Uterus (tissue), 3 donors: ENCODE measurements at regions not wholly inside any gene's neighbourhood (a gene's known extent, or its start where the extent isn't known, plus 50 kb on each side); places are given as distances from the start of the nearest gene placed in this dataset.

Experiments used
- DNase-seq, 2 donors: peaks; one replicate each; pipeline ENCODE4 v3.0.0-alpha.2; 2019 to 2020
- H3K27ac ChIP-seq, 2 donors: fragments of 200-600 bp; sonication (generic); 1 replicate in 1 of 2; 2 replicates in 1 of 2; pipeline ENCODE4 v1.5.1; 2016 to 2018
- H3K27me3 ChIP-seq, 2 donors: fragments of 200-600 bp; sonication (generic); one replicate each; pipeline ENCODE4 v1.5.1; 2018 to 2019; ENCODE audit warnings: control low read depth in 1 of 2
- H3K36me3 ChIP-seq, 2 donors: fragments of 200-600 bp; sonication (generic); one replicate each; pipeline ENCODE4 v1.5.1; 2019; ENCODE audit warnings: control low read depth in 1 of 2
- H3K4me1 ChIP-seq, 2 donors: fragments of 200-600 bp; sonication (generic); one replicate each; pipeline ENCODE4 v1.5.1; 2018 to 2019; ENCODE audit warnings: control low read depth in 1 of 2
- H3K4me3 ChIP-seq, 2 donors: fragments of 200-600 bp; sonication (generic); 1 replicate in 1 of 2; 2 replicates in 1 of 2; pipeline ENCODE4 v1.5.1; 2018 to 2019; ENCODE audit warnings: mild to moderate bottlenecking in 1 of 2
- H3K9me3 ChIP-seq, 2 donors: fragments of 200-600 bp; sonication (generic); one replicate each; pipeline ENCODE4 v1.5.1; 2019; ENCODE audit warnings: control low read depth in 1 of 2
- POLR2A ChIP-seq, 2 donors: fragments of 450-650 bp; IDR thresholded peaks; one replicate each; pipeline ENCODE4 v1.6.1; 2016; ENCODE audit warnings: antibody characterized with exemption in 2 of 2, mild to moderate bottlenecking in 1 of 2, moderate library complexity in 1 of 2
- intact Hi-C: fragments of 100-400 bp; cut with DNase I; formaldehyde crosslinking; loops from one replicate; pipeline ENCODE4 v1.15.1; 2023; ENCODE audit warnings: low total_unique reads
- TF ChIP-seq, protein P1 (sequence below), 4 experiments: fragments of 200-600 bp in 2 of 4; fragments of 450-650 bp in 2 of 4; sonication (generic) in 2 of 4; IDR thresholded peaks; one replicate each; pipeline ENCODE4 v1.5.1; 2016 to 2019; ENCODE audit warnings: antibody characterized with exemption in 4 of 4, mild to moderate bottlenecking in 2 of 4, moderate library complexity in 1 of 4
- donor health status: DM: yes; HTN: yes; CAD: no.

DNA sequence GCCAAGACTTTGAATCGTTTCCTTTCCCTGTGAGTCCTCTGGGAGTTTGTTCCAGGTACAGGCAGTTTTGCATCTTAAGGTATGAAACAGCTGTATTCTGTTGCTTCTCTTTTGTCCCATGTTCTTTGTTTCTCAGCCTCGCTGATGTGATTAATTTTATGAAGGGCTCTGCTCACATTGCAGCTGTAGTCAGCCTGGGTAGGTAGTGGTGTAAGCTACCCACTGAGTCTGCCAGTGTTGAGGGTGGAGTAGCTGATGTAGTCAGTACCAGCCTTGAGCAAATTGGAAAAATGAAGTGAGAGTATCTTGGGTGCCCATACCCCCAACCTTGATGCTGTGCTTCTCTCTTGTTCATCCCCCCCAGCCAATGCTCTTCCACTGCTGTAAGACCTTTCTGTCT is 139.6 kb upstream of the SMIM31 start:
- no peak for DNase-seq
- intact Hi-C loops: no loop called here
- no peaks in the 10 kb centered on the region for H3K4me1 ChIP-seq
- H3K9me3 ChIP-seq: no peaks in the 10 kb centered on the region
- no peak for TF ChIP-seq POLR2A (IDR thresholded peaks at IDR 0.05)
- TF ChIP-seq, protein P1, sequence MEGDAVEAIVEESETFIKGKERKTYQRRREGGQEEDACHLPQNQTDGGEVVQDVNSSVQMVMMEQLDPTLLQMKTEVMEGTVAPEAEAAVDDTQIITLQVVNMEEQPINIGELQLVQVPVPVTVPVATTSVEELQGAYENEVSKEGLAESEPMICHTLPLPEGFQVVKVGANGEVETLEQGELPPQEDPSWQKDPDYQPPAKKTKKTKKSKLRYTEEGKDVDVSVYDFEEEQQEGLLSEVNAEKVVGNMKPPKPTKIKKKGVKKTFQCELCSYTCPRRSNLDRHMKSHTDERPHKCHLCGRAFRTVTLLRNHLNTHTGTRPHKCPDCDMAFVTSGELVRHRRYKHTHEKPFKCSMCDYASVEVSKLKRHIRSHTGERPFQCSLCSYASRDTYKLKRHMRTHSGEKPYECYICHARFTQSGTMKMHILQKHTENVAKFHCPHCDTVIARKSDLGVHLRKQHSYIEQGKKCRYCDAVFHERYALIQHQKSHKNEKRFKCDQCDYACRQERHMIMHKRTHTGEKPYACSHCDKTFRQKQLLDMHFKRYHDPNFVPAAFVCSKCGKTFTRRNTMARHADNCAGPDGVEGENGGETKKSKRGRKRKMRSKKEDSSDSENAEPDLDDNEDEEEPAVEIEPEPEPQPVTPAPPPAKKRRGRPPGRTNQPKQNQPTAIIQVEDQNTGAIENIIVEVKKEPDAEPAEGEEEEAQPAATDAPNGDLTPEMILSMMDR (IDR thresholded peaks at IDR 0.05): no peak
- no peak overlapping the region for H3K4me3 ChIP-seq
- H3K36me3 ChIP-seq: no peaks in the 10 kb centered on the region
- no peak overlapping the region for H3K27ac ChIP-seq
- H3K27me3 ChIP-seq: no peaks in the 10 kb centered on the region

DNA sequence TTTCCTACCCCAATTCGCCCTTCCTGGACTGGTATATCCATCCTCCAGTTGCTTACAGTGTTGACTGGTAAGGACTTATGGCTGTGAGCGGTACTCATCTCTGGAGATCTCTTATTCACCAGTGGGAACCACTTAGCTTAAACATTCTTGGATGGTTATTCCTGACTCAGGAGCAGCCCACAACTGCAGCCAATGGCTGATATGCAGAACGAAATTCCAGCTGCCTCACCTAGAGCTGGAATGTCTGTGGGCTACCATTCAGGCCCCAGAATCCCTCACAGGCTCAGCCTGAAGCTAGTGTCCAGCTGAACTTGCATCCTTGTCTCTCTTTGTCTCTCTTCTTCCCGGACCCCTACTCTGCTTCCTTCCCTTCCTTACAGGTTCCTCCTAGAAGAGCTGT is 138.9 kb upstream of the SMIM31 start:
- Histone ChIP-seq H3K27me3 (no peaks in the 10 kb centered on the region), H3K9me3 (no peaks in the 10 kb centered on the region), H3K36me3 (no peaks in the 10 kb centered on the region), H3K27ac (no peak overlapping the region), H3K4me3 (no peak overlapping the region), H3K4me1 (no peaks in the 10 kb centered on the region)
- intact Hi-C loops: no loop called here
- TF ChIP-seq POLR2A (IDR thresholded peaks at IDR 0.05): no peak
- TF ChIP-seq, protein P1 (IDR thresholded peaks at IDR 0.05): no peak
- no peak for DNase-seq

DNA sequence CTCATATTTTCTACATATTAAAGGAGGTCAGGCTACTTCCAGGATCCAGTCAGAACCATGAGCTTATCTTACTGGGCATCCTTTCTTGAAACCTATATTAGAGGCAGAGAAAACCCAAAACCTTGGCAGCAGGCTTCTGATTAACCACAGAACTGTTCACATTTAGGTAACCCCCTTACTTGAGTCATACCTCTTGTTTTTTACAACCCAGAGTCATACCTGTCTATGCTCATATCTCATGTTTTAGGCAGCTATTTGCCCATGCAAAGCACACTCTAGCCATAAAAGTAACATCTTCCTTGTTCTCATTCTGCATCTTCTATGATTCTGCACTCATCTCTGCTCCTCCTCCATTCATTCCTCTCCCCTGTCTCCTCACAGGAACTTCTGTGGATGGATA is 138.0 kb upstream of the SMIM31 start:
- Histone ChIP-seq H3K4me3 (no peak overlapping the region), H3K36me3 (no peaks in the 10 kb centered on the region), H3K27ac (no peak overlapping the region), H3K9me3 (no peaks in the 10 kb centered on the region), H3K27me3 (no peaks in the 10 kb centered on the region), H3K4me1 (no peaks in the 10 kb centered on the region)
- intact Hi-C loops: no loop called here
- no peak for TF ChIP-seq POLR2A (IDR thresholded peaks at IDR 0.05)
- TF ChIP-seq, protein P1 (IDR thresholded peaks at IDR 0.05): no peak
- DNase-seq: no peak

DNA sequence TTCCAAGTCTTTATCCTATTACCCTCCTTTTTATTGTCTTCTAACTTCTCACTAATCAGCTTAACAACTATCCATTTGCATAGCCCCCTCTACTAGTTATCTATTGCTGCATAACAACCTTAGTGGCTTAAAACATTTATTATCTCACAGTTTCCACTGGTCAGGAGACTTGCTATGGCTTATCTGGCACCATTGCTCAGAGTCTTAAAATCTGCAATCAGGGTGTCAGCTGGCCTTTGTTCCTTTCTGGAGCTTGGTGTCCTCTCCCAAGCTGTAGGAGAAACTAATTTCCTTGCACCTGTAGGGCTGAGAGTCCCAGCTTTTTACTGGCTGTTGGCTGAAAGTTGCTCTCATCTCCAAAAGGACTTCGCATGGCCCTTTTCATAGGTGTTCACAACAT is 137.0 kb upstream of the SMIM31 start:
- TF ChIP-seq, protein P1 (IDR thresholded peaks at IDR 0.05): no peak
- TF ChIP-seq POLR2A (IDR thresholded peaks at IDR 0.05): no peak
- no peaks in the 10 kb centered on the region for H3K36me3 ChIP-seq
- no peak for DNase-seq
- no peak overlapping the region for H3K27ac ChIP-seq
- no peaks in the 10 kb centered on the region for H3K27me3 ChIP-seq
- no peaks in the 10 kb centered on the region for H3K4me1 ChIP-seq
- intact Hi-C loops: no loop called here
- H3K4me3 ChIP-seq: no peak overlapping the region
- H3K9me3 ChIP-seq: no peaks in the 10 kb centered on the region

DNA sequence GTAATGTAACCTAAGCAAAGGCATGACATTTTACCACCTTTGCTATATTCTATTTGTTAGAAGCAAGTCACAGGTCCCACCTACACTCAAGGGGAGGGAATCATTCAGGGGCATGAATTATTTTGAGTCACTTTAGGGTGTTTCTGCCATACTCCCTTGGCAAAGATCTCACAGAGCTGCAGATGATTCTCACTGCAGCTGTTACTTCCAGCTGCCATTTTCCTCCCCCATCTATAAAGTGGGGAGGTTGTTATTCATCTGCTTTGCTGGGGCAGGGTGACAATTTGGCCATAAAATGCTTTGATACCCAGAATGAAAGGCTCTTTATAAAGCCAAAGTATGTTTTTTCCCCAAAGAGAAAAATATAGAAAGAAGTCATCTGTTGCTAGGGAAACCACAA is 136.5 kb upstream of the SMIM31 start:
- Histone ChIP-seq H3K4me3 (no peak overlapping the region), H3K36me3 (no peaks in the 10 kb centered on the region), H3K27ac (no peak overlapping the region), H3K9me3 (no peaks in the 10 kb centered on the region), H3K4me1 (no peaks in the 10 kb centered on the region), H3K27me3 (no peaks in the 10 kb centered on the region)
- TF ChIP-seq POLR2A (IDR thresholded peaks at IDR 0.05): no peak
- TF ChIP-seq, protein P1 (IDR thresholded peaks at IDR 0.05): no peak
- DNase-seq: no peak
- intact Hi-C loops: no loop called here
